ENCODE measurements at regions not wholly inside any gene's neighbourhood (a gene's known extent, or its start where the extent isn't known, plus 50 kb on each side); places are given as distances from the start of the nearest gene placed in this dataset.

- no peaks in the 10 kb centered on the region for H3K36me3 ChIP-seq
- no peak overlapping the region for H3K4me3 ChIP-seq
- DNase-seq: no peak
- no peak for ATAC-seq
- H3K27ac ChIP-seq: no peak overlapping the region
- no peak for TF ChIP-seq POLR2A (IDR thresholded peaks at IDR 0.05)
- no peak for TF ChIP-seq CTCF (IDR thresholded peaks at IDR 0.05 in 4 of 5, conservative IDR thresholded peaks at IDR 0.05 in 1 of 5)
- intact Hi-C loops (cut with DNase I; ENCODE audit: low total_unique reads) (no loop called here), in situ Hi-C loops (cut with MboI; ENCODE audit: low sequenced_read_pairs in 4 of 4) (no loop called here)
- no peaks in the 10 kb centered on the region for H3K27me3 ChIP-seq
- H3K4me1 ChIP-seq: no peaks in the 10 kb centered on the region
- peaks cover 0 to 5% (median 0%) of the 10 kb centered on the region in 3 donors for H3K9me3 ChIP-seq
These were observed 164.8 kb downstream of the WDR11 start for GRCh38 chr10:121015916-121016315.

- intact Hi-C loops (cut with DNase I; ENCODE audit: low total_unique reads) (no loop called here), in situ Hi-C loops (cut with MboI; ENCODE audit: low sequenced_read_pairs in 4 of 4) (no loop called here)
- no peak for TF ChIP-seq POLR2A (IDR thresholded peaks at IDR 0.05)
- no peak for TF ChIP-seq CTCF (IDR thresholded peaks at IDR 0.05 in 4 of 5, conservative IDR thresholded peaks at IDR 0.05 in 1 of 5)
- no peak for ATAC-seq
- H3K36me3 ChIP-seq: no peaks in the 10 kb centered on the region
- no peaks in the 10 kb centered on the region for H3K9me3 ChIP-seq
- no peak for DNase-seq
- H3K4me1 ChIP-seq: no peaks in the 10 kb centered on the region
- H3K4me3 ChIP-seq: no peak overlapping the region
- H3K27me3 ChIP-seq: no peaks in the 10 kb centered on the region
- no peak overlapping the region for H3K27ac ChIP-seq
These were observed 173.9 kb downstream of the WDR11 start for GRCh38 chr10:121024905-121025584.

- Histone ChIP-seq H3K36me3 (no peaks in the 10 kb centered on the region), H3K4me3 (no peak overlapping the region), H3K4me1 (no peaks in the 10 kb centered on the region), H3K9me3 (no peaks in the 10 kb centered on the region), H3K27ac (no peak overlapping the region), H3K27me3 (no peaks in the 10 kb centered on the region)
- no peak for TF ChIP-seq POLR2A (IDR thresholded peaks at IDR 0.05)
- no peak for TF ChIP-seq CTCF (IDR thresholded peaks at IDR 0.05 in 4 of 5, conservative IDR thresholded peaks at IDR 0.05 in 1 of 5)
- no peak for ATAC-seq
- no peak for DNase-seq
- in situ Hi-C loops (cut with MboI; ENCODE audit: low sequenced_read_pairs in 4 of 4): no loop called here
- intact Hi-C loops (cut with DNase I; ENCODE audit: low total_unique reads): no loop called here
These were observed 174.6 kb downstream of the WDR11 start for GRCh38 chr10:121025731-121026130.

GRCh38 chr10:121027371-121027770 lies 176.2 kb downstream of the WDR11 start:
- in situ Hi-C loops (cut with MboI; ENCODE audit: low sequenced_read_pairs in 4 of 4): no loop called here
- Histone ChIP-seq H3K36me3 (no peaks in the 10 kb centered on the region), H3K4me3 (no peak overlapping the region), H3K27ac (no peak overlapping the region), H3K4me1 (no peaks in the 10 kb centered on the region), H3K9me3 (no peaks in the 10 kb centered on the region), H3K27me3 (no peaks in the 10 kb centered on the region)
- DNase-seq (no peak), ATAC-seq (peak in 1 of 2 donors; percentile 27)
- TF ChIP-seq CTCF (IDR thresholded peaks at IDR 0.05 in 4 of 5, conservative IDR thresholded peaks at IDR 0.05 in 1 of 5) (no peak), POLR2A (IDR thresholded peaks at IDR 0.05) (no peak)
- intact Hi-C loops (cut with DNase I; ENCODE audit: low total_unique reads): no loop called here

GRCh38 chr10:121032460-121032859 lies 181.3 kb downstream of the WDR11 start:
- Histone ChIP-seq H3K4me1 (no peaks in the 10 kb centered on the region), H3K27me3 (no peaks in the 10 kb centered on the region), H3K27ac (no peak overlapping the region), H3K4me3 (no peak overlapping the region), H3K9me3 (no peaks in the 10 kb centered on the region), H3K36me3 (no peaks in the 10 kb centered on the region)
- TF ChIP-seq CTCF (IDR thresholded peaks at IDR 0.05 in 4 of 5, conservative IDR thresholded peaks at IDR 0.05 in 1 of 5) (no peak), POLR2A (IDR thresholded peaks at IDR 0.05) (no peak)
- ATAC-seq: no peak
- no peak for DNase-seq
- intact Hi-C loops (cut with DNase I; ENCODE audit: low total_unique reads) (no loop called here), in situ Hi-C loops (cut with MboI; ENCODE audit: low sequenced_read_pairs in 4 of 4) (no loop called here)

Data from gastrocnemius medialis (tissue), 4 donors.